ENCODE measurements at regions not wholly inside any gene's neighbourhood (a gene's known extent, or its start where the extent isn't known, plus 50 kb on each side); places are given as distances from the start of the nearest gene placed in this dataset.
A peak's percentile ranks its signal among the peaks of the same experiment; 100 is the strongest.

DNA sequence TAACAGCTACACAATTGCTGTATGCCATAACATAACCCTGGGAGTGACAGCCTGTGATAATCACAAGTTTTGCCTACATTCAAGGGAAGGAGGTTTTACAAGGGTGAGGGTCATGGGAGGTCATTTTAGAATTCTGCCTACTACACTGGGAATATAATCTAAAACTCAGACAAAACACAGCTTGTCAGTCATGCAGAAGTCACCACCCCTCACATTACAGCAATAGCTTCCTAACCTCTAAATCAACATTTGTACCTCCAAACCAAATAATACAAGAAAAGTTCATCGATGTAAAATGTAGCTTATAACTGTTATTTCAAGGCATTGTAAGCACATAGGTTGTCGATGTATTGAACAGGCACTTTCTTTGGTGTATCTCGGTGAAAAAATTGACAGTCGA is 139.0 kb downstream of the FAM114A2 start:
- H2BK5ac ChIP-seq (ENCODE audit: low read depth, low read length, poor library complexity, severe bottlenecking), result no peak overlapping the region
- no peak overlapping the region for H3K4ac ChIP-seq (ENCODE audit: low read depth in 1 of 2, low read length in 2 of 2)
- 81% methylated on average over 4 of the region's 4 CpGs for WGBS
- H3K79me1 ChIP-seq (replicated peaks; ENCODE audit: low read length, poor library complexity, severe bottlenecking), result no peaks in the 10 kb centered on the region
- no peak overlapping the region for H3K23ac ChIP-seq (ENCODE audit: low read length in 2 of 2)
- no peak overlapping the region for H3K4me2 ChIP-seq (ENCODE audit: low read length, poor library complexity, severe bottlenecking)
- H3K9me3 ChIP-seq (ENCODE audit: control insufficient read depth, low read length), result no peaks in the 10 kb centered on the region
- peaks cover 3% of the 10 kb centered on the region for H3K4me1 ChIP-seq (ENCODE audit: control insufficient read depth, insufficient read depth, low read depth, low read length)
- no peak overlapping the region for H3K27ac ChIP-seq (ENCODE audit: low read length, poor library complexity, severe bottlenecking)
- no peak overlapping the region for H3K9ac ChIP-seq (ENCODE audit: low read length)
- H2AK5ac ChIP-seq (ENCODE audit: low read length, severe bottlenecking), result no peak overlapping the region
- no peak overlapping the region for H3K14ac ChIP-seq (ENCODE audit: low read length in 2 of 2)
- no peak overlapping the region for H2BK15ac ChIP-seq (ENCODE audit: low read depth, poor library complexity, severe bottlenecking)
- H4K91ac ChIP-seq (ENCODE audit: low read length), result no peak overlapping the region
- H2AFZ ChIP-seq (ENCODE audit: low read depth, low read length), result no peak overlapping the region
- no peak overlapping the region for H3K4me3 ChIP-seq (ENCODE audit: insufficient read depth in 1 of 2, low read depth in 1 of 2, low read length in 2 of 2)
- no peak overlapping the region for H2BK12ac ChIP-seq (ENCODE audit: low read length in 2 of 2)
- no peak overlapping the region for H2BK120ac ChIP-seq (ENCODE audit: low read depth, low read length)
- no peaks in the 10 kb centered on the region for H3K36me3 ChIP-seq (ENCODE audit: control insufficient read depth in 1 of 2, insufficient read depth in 2 of 2, low read depth in 1 of 2, low read length in 2 of 2)
- no peak for DNase-seq
- H3K18ac ChIP-seq (ENCODE audit: low read depth in 1 of 2, low read length in 2 of 2), result no peak overlapping the region
- no peaks in the 10 kb centered on the region for H3K27me3 ChIP-seq (ENCODE audit: control insufficient read depth in 1 of 2, insufficient read depth in 1 of 2, low read length in 2 of 2)
- no peak overlapping the region for H4K8ac ChIP-seq (ENCODE audit: low read length)

DNA sequence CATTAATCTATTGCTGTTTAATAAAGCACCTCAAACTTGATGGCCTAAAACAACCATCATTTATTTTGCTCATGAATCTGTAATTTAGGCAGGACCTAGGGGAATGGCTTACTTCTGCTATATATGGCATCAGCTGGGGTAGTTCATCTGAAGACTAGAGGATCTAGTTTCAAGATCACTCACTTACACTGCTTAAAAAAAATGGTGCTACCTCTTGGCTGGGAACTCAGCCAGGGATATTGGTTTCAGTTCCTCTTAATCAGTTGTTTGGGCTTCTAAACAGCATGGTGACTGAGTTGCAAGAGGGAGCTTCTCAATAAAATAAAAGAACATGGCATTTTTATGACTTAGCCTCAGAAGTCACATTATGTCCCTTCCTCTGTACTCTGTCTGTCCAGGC is 142.0 kb downstream of the FAM114A2 start:
- Histone ChIP-seq H3K4ac (ENCODE audit: low read depth in 1 of 2, low read length in 2 of 2) (no peak overlapping the region), H3K27ac (ENCODE audit: low read length, poor library complexity, severe bottlenecking) (no peak overlapping the region)

DNA sequence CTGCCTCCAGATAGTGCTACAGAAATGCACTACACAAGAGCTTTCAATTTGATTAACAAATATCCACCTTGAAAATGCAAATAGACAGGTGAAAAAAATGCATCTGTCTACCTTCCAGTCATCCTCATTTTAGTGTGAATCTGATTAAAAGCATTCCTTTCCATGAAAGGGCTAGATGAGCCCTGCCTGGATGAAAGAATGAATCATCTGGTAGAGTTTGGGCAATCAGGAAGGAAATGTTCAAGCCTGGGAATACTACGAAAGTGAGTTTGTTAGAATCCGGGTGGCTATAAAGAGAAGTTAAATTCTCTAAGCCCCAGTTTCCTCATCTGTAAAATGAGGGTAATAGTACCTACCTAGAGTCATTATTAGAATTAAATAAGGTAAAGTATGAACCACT is 142.6 kb downstream of the FAM114A2 start:
- Histone ChIP-seq H3K4ac (ENCODE audit: low read depth in 1 of 2, low read length in 2 of 2) (no peak overlapping the region), H3K4me3 (ENCODE audit: insufficient read depth in 1 of 2, low read depth in 1 of 2, low read length in 2 of 2) (no peak overlapping the region), H3K9me3 (ENCODE audit: control insufficient read depth, low read length) (no peaks in the 10 kb centered on the region), H3K14ac (ENCODE audit: low read length in 2 of 2) (no peak overlapping the region), H3K18ac (ENCODE audit: low read depth in 1 of 2, low read length in 2 of 2) (no peak overlapping the region), H2AFZ (ENCODE audit: low read depth, low read length) (no peak overlapping the region), H2BK15ac (ENCODE audit: low read depth, poor library complexity, severe bottlenecking) (no peak overlapping the region), H3K23ac (ENCODE audit: low read length in 2 of 2) (no peak overlapping the region), H3K4me2 (ENCODE audit: low read length, poor library complexity, severe bottlenecking) (no peak overlapping the region), H2AK5ac (ENCODE audit: low read length, severe bottlenecking) (no peak overlapping the region), H3K27ac (ENCODE audit: low read length, poor library complexity, severe bottlenecking) (no peak overlapping the region), H3K27me3 (ENCODE audit: control insufficient read depth in 1 of 2, insufficient read depth in 1 of 2, low read length in 2 of 2) (no peaks in the 10 kb centered on the region), H2BK12ac (ENCODE audit: low read length in 2 of 2) (no peak overlapping the region), H4K91ac (ENCODE audit: low read length) (no peak overlapping the region), H3K9ac (ENCODE audit: low read length) (no peak overlapping the region), H3K36me3 (ENCODE audit: control insufficient read depth in 1 of 2, insufficient read depth in 2 of 2, low read depth in 1 of 2, low read length in 2 of 2) (no peaks in the 10 kb centered on the region), H4K8ac (ENCODE audit: low read length) (no peak overlapping the region), H2BK120ac (ENCODE audit: low read depth, low read length) (no peak overlapping the region), H2BK5ac (ENCODE audit: low read depth, low read length, poor library complexity, severe bottlenecking) (no peak overlapping the region), H3K4me1 (ENCODE audit: control insufficient read depth, insufficient read depth, low read depth, low read length) (no peaks in the 10 kb centered on the region), H3K79me1 (replicated peaks; ENCODE audit: low read length, poor library complexity, severe bottlenecking) (no peaks in the 10 kb centered on the region)
- WGBS, result no CpG with 5 or more reads among the region's 2 CpGs
- peak; percentile 38 for DNase-seq

More for the DNA sequence above, 142.0 kb downstream of the FAM114A2 start:
- Histone ChIP-seq H3K23ac (ENCODE audit: low read length in 2 of 2) (no peak overlapping the region), H3K9me3 (ENCODE audit: control insufficient read depth, low read length) (no peaks in the 10 kb centered on the region), H3K9ac (ENCODE audit: low read length) (no peak overlapping the region), H3K4me1 (ENCODE audit: control insufficient read depth, insufficient read depth, low read depth, low read length) (peaks cover 3% of the 10 kb centered on the region), H2AFZ (ENCODE audit: low read depth, low read length) (no peak overlapping the region), H2BK5ac (ENCODE audit: low read depth, low read length, poor library complexity, severe bottlenecking) (no peak overlapping the region), H3K79me1 (replicated peaks; ENCODE audit: low read length, poor library complexity, severe bottlenecking) (no peaks in the 10 kb centered on the region), H3K14ac (ENCODE audit: low read length in 2 of 2) (no peak overlapping the region), H3K27me3 (ENCODE audit: control insufficient read depth in 1 of 2, insufficient read depth in 1 of 2, low read length in 2 of 2) (no peaks in the 10 kb centered on the region), H2BK120ac (ENCODE audit: low read depth, low read length) (no peak overlapping the region), H3K18ac (ENCODE audit: low read depth in 1 of 2, low read length in 2 of 2) (no peak overlapping the region), H3K4me3 (ENCODE audit: insufficient read depth in 1 of 2, low read depth in 1 of 2, low read length in 2 of 2) (no peak overlapping the region), H2AK5ac (ENCODE audit: low read length, severe bottlenecking) (no peak overlapping the region), H4K8ac (ENCODE audit: low read length) (no peak overlapping the region), H4K91ac (ENCODE audit: low read length) (no peak overlapping the region), H2BK15ac (ENCODE audit: low read depth, poor library complexity, severe bottlenecking) (no peak overlapping the region), H3K4me2 (ENCODE audit: low read length, poor library complexity, severe bottlenecking) (no peak overlapping the region), H3K36me3 (ENCODE audit: control insufficient read depth in 1 of 2, insufficient read depth in 2 of 2, low read depth in 1 of 2, low read length in 2 of 2) (no peaks in the 10 kb centered on the region), H2BK12ac (ENCODE audit: low read length in 2 of 2) (no peak overlapping the region)
- DNase-seq, result peak; percentile 66

DNA sequence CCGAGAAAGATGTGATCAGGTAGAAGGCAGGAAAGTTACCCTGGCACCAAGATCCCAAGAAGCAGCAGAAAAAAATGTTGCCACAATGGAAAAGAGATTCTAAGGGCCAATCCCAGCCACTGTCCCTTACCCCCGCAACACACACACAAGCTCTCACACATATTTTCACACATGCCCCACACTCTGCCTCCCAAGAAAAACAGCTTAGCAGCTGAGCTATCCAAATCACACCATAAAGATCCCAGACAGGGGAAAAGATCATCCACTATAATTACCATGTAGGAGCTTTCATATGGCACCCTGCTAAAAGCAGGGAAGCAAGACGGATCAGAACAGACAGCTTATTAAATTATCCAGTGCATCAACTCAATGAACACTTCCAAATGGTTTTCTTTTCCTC is 143.4 kb downstream of the FAM114A2 start:
- WGBS, result 95% methylated on average over 3 of the region's 3 CpGs

More for the DNA sequence above, 143.4 kb downstream of the FAM114A2 start:
- no peak overlapping the region for H3K18ac ChIP-seq (ENCODE audit: low read depth in 1 of 2, low read length in 2 of 2)
- no peak overlapping the region for H2AFZ ChIP-seq (ENCODE audit: low read depth, low read length)
- H3K27ac ChIP-seq (ENCODE audit: low read length, poor library complexity, severe bottlenecking), result no peak overlapping the region
- no peak overlapping the region for H2BK5ac ChIP-seq (ENCODE audit: low read depth, low read length, poor library complexity, severe bottlenecking)
- no peaks in the 10 kb centered on the region for H3K79me1 ChIP-seq (replicated peaks; ENCODE audit: low read length, poor library complexity, severe bottlenecking)
- H3K4me2 ChIP-seq (ENCODE audit: low read length, poor library complexity, severe bottlenecking), result no peak overlapping the region
- no peak overlapping the region for H3K4me3 ChIP-seq (ENCODE audit: insufficient read depth in 1 of 2, low read depth in 1 of 2, low read length in 2 of 2)
- no peak overlapping the region for H2BK12ac ChIP-seq (ENCODE audit: low read length in 2 of 2)
- no peak overlapping the region for H4K8ac ChIP-seq (ENCODE audit: low read length)
- no peaks in the 10 kb centered on the region for H3K4me1 ChIP-seq (ENCODE audit: control insufficient read depth, insufficient read depth, low read depth, low read length)
- no peaks in the 10 kb centered on the region for H3K36me3 ChIP-seq (ENCODE audit: control insufficient read depth in 1 of 2, insufficient read depth in 2 of 2, low read depth in 1 of 2, low read length in 2 of 2)
- H3K9me3 ChIP-seq (ENCODE audit: control insufficient read depth, low read length), result no peaks in the 10 kb centered on the region
- H3K27me3 ChIP-seq (ENCODE audit: control insufficient read depth in 1 of 2, insufficient read depth in 1 of 2, low read length in 2 of 2), result no peaks in the 10 kb centered on the region
- no peak overlapping the region for H3K9ac ChIP-seq (ENCODE audit: low read length)
- no peak overlapping the region for H3K4ac ChIP-seq (ENCODE audit: low read depth in 1 of 2, low read length in 2 of 2)
- DNase-seq, result no peak
- no peak overlapping the region for H2BK120ac ChIP-seq (ENCODE audit: low read depth, low read length)
- no peak overlapping the region for H4K91ac ChIP-seq (ENCODE audit: low read length)
- H3K23ac ChIP-seq (ENCODE audit: low read length in 2 of 2), result no peak overlapping the region
- no peak overlapping the region for H3K14ac ChIP-seq (ENCODE audit: low read length in 2 of 2)
- H2BK15ac ChIP-seq (ENCODE audit: low read depth, poor library complexity, severe bottlenecking), result no peak overlapping the region
- no peak overlapping the region for H2AK5ac ChIP-seq (ENCODE audit: low read length, severe bottlenecking)

Measured in mesenchymal stem cell (in vitro differentiated cells and primary cell).